Prostate gland (tissue), 2 donors: ENCODE measurements at regions not wholly inside any gene's neighbourhood (a gene's known extent, or its start where the extent isn't known, plus 50 kb on each side); places are given as distances from the start of the nearest gene placed in this dataset.

Source experiments
- DNase-seq: peaks from one replicate; pipeline ENCODE4 v3.0.0-alpha.2; 2019; ENCODE audit warnings: low spot score
- H3K27ac ChIP-seq, 2 donors: fragments of 200-600 bp; sonication (generic); 2 replicates each; pipeline ENCODE4 v1.5.1; 2017 to 2019
- H3K27me3 ChIP-seq: fragments of 200-600 bp; sonication (generic); replicated peaks from 2 replicates; pipeline ENCODE4 v1.5.1; 2019; ENCODE audit not compliant: insufficient read depth
- H3K36me3 ChIP-seq, 2 donors: fragments of 200-600 bp; sonication (generic); 1 replicate in 1 of 2; 2 replicates in 1 of 2; pipeline versions ENCODE4 v1.5.1 to v1.8.1; 2017 to 2019
- H3K4me1 ChIP-seq: fragments of 200-600 bp; sonication (generic); replicated peaks from 2 replicates; pipeline ENCODE4 v1.5.1; 2019
- H3K4me3 ChIP-seq, 2 donors: fragments of 200-600 bp; sonication (generic); 2 replicates each; pipeline ENCODE4 v1.5.1; 2017 to 2019
- H3K9me3 ChIP-seq: fragments of 200-600 bp; sonication (generic); 2 replicates; pipeline ENCODE4 v1.5.1; 2017
- POLR2A ChIP-seq: fragments of 450-650 bp; IDR thresholded peaks from one replicate; pipeline ENCODE4 v1.6.1; 2016; ENCODE audit warnings: antibody characterized with exemption, mild to moderate bottlenecking
- POLR2AphosphoS5 ChIP-seq: sonication (generic); formaldehyde crosslinking; IDR thresholded peaks from one replicate; pipeline ENCODE4 v1.6.1; 2017; ENCODE audit warnings: antibody characterized with exemption
- WGBS: methylation state at CpG from one replicate; pipeline ENCODE4 v1.1.5; 2018; 5-methylcytosine and 5-hydroxymethylcytosine counted together
- intact Hi-C: fragments of 100-400 bp; cut with DNase I; formaldehyde crosslinking; loops from one replicate; pipeline ENCODE4 v1.14.2; 2022

- no peaks in the 10 kb centered on the region for H3K27me3 ChIP-seq
- intact Hi-C loops = loop anchor here (10.0 kb wide), 1 partner anchor 1066 kb away; no protein-coding TSS in a partner anchor
- H3K4me1 ChIP-seq = no peaks in the 10 kb centered on the region
- no peak overlapping the region for H3K4me3 ChIP-seq
- 7% methylated on average over 2 of the region's 2 CpGs for WGBS
- H3K36me3 ChIP-seq = no peaks in the 10 kb centered on the region
- peak; percentile 95 for DNase-seq
- H3K9me3 ChIP-seq = no peaks in the 10 kb centered on the region
- TF ChIP-seq POLR2A = no peak
- TF ChIP-seq POLR2AphosphoS5 = peak; percentile 90
- peak overlapping the region in 1 of 2 donors; percentile 24 for H3K27ac ChIP-seq
These were observed 56.7 kb upstream of the IRAK1BP1 start for GRCh38 chr6:78810698-78811097.
